T-helper 1 cell (primary cell): ENCODE measurements at regions not wholly inside any gene's neighbourhood (a gene's known extent, or its start where the extent isn't known, plus 50 kb on each side); places are given as distances from the start of the nearest gene placed in this dataset.
"Not testable (repeated sequence)": the region's sequence is repeated elsewhere in the genome, so short reads cannot be mapped to it uniquely, and the experiment has no call there.

ENCODE experiments used
- DNase-seq, 5 donors: peaks; one replicate each; pipeline ENCODE4 v3.0.0-alpha.2; 2012 to 2020

DNA sequence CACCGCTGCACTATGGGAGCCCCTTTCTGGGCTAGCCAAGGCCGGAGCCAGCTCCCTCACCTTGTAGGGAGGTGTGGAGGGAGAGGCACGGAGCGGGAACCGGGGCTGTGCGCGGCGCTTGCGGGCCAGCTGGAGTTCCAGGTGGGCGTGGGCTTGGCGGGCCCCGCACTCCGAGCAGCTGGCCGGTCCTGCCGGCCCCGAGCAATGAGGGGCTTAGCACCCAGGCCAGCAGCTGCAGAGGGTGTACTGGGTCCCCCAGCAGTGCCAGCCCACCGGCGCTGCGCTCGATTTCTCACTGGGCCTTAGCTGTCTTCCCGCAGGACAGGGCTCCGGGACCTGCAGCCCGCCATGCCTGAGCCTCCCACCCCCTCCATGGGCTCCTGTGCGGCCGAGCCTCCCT lies 53.3 kb upstream of the NID2 start:
- not testable (repeated sequence) for DNase-seq

DNA sequence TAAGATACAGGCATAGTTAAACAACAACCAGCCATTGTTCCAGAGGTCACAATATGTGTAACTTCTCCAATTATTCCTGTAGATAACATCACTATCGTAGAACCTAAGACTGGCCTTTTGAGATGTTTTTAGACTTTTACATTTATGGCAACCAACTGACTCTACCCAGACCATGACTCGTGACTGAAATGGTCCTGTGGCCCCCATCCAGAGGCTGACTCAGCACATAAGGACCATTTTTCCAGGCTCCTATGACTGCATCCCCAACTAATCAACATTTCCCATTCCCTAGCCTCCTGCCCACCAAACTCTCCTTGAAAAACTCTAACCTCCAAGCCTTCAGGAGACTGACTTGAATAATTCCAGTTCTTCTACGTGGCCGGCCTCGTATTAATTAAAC lies 52.6 kb upstream of the NID2 start:
- no peak for DNase-seq

GRCh38 chr14:52119030-52119429 lies 50.2 kb upstream of the NID2 start:
- DNase-seq: no peak
